ENCODE measurements at regions not wholly inside any gene's neighbourhood (a gene's known extent, or its start where the extent isn't known, plus 50 kb on each side); places are given as distances from the start of the nearest gene placed in this dataset.

- TF ChIP-seq CTCF (IDR thresholded peaks at IDR 0.05) (no peak), POLR2A (IDR thresholded peaks at IDR 0.05) (no peak)
These were observed 139.6 kb downstream of the TOMM20 start for GRCh38 chr1:234989019-234989418.

All from uterus (tissue), 2 donors.